ENCODE measurements at regions not wholly inside any gene's neighbourhood (a gene's known extent, or its start where the extent isn't known, plus 50 kb on each side); places are given as distances from the start of the nearest gene placed in this dataset.

GRCh38 chr12:3959799-3960560 is 86.8 kb upstream of the PARP11 start (continued):
- no peak for TF ChIP-seq CEBPZ (IDR thresholded peaks at IDR 0.05; ENCODE audit: low read length)
- no peak for TF ChIP-seq ZNF766 (CRISPR knock-in tag; IDR thresholded peaks at IDR 0.05; ENCODE audit: borderline replicate concordance)
- no peak; the same call in 1 of the 2 replicates for TF ChIP-seq DR1 (CRISPR knock-in tag; IDR thresholded peaks at IDR 0.05)
- no peak for TF ChIP-seq PCBP2 (optimal IDR thresholded peaks at IDR 0.05; ENCODE audit: low read depth, low read length, poor library complexity, severe bottlenecking)
- no peak for TF ChIP-seq MATR3 (CRISPR knock-in tag; IDR thresholded peaks at IDR 0.05)
- peak; percentile 79 for TF ChIP-seq BCL6 (CRISPR knock-in tag; IDR thresholded peaks at IDR 0.05)
- no peak for TF ChIP-seq ZNF703 (CRISPR knock-in tag; IDR thresholded peaks at IDR 0.05; ENCODE audit: borderline replicate concordance)
- no peak for TF ChIP-seq PHF20 (CRISPR knock-in tag; IDR thresholded peaks at IDR 0.05)
- no peak for TF ChIP-seq MBD4 (IDR thresholded peaks at IDR 0.05; ENCODE audit: borderline replicate concordance, low read length)
- no peak; the same call in 1 of the 2 replicates for TF ChIP-seq ZFY (CRISPR knock-in tag; IDR thresholded peaks at IDR 0.05)
- TF ChIP-seq, protein P1, sequence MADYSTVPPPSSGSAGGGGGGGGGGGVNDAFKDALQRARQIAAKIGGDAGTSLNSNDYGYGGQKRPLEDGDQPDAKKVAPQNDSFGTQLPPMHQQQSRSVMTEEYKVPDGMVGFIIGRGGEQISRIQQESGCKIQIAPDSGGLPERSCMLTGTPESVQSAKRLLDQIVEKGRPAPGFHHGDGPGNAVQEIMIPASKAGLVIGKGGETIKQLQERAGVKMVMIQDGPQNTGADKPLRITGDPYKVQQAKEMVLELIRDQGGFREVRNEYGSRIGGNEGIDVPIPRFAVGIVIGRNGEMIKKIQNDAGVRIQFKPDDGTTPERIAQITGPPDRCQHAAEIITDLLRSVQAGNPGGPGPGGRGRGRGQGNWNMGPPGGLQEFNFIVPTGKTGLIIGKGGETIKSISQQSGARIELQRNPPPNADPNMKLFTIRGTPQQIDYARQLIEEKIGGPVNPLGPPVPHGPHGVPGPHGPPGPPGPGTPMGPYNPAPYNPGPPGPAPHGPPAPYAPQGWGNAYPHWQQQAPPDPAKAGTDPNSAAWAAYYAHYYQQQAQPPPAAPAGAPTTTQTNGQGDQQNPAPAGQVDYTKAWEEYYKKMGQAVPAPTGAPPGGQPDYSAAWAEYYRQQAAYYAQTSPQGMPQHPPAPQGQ (CRISPR knock-in tag; IDR thresholded peaks at IDR 0.05; ENCODE audit: borderline replicate concordance): no peak
- no peak for TF ChIP-seq MAFK (conservative IDR thresholded peaks at IDR 0.05 in 1 of 2, IDR thresholded peaks at IDR 0.05 in 1 of 2; ENCODE audit: low read length in 2 of 2)
- no peak for TF ChIP-seq ZBTB20 (CRISPR knock-in tag; IDR thresholded peaks at IDR 0.05; ENCODE audit: borderline replicate concordance, low read depth)
- no peak for TF ChIP-seq ZIK1 (CRISPR knock-in tag; IDR thresholded peaks at IDR 0.05; ENCODE audit: borderline replicate concordance, low read depth)
- no peak for TF ChIP-seq SMYD3 (CRISPR knock-in tag; IDR thresholded peaks at IDR 0.05)
- TF ChIP-seq LCORL (IDR thresholded peaks at IDR 0.05): no peak
- TF ChIP-seq LCORL (CRISPR knock-in tag; IDR thresholded peaks at IDR 0.05): 0 out of 2 replicates have a peak, but pooled peaks have one; percentile 39
- TF ChIP-seq ZEB1 (IDR thresholded peaks at IDR 0.05; ENCODE audit: insufficient replicate concordance, low read depth): no peak
- peak; percentile 57 for TF ChIP-seq ZNF543 (CRISPR knock-in tag; IDR thresholded peaks at IDR 0.05)
- 0 out of 2 replicates have a peak, but pooled peaks have one; percentile 12 for TF ChIP-seq TBX3 (IDR thresholded peaks at IDR 0.05; ENCODE audit: borderline replicate concordance)
- TF ChIP-seq ATAD3A (CRISPR knock-in tag; IDR thresholded peaks at IDR 0.05): no peak
- TF ChIP-seq NFKBIZ (CRISPR knock-in tag; IDR thresholded peaks at IDR 0.05): 0 out of 2 replicates have a peak, but pooled peaks have one; percentile 31
- peak; percentile 39; the same call in 1 of the 2 replicates for TF ChIP-seq FOXK1 (CRISPR knock-in tag; IDR thresholded peaks at IDR 0.05; ENCODE audit: borderline replicate concordance, low read depth)
- no peak for TF ChIP-seq ZNF10 (CRISPR knock-in tag; IDR thresholded peaks at IDR 0.05; ENCODE audit: borderline replicate concordance, low read depth)
- TF ChIP-seq MAFG (CRISPR knock-in tag; IDR thresholded peaks at IDR 0.05): no peak
- TF ChIP-seq ZNF205 (CRISPR knock-in tag; IDR thresholded peaks at IDR 0.05): no peak
- peak; percentile 58; the same call in 1 of the 2 replicates for TF ChIP-seq ZNF788 (CRISPR knock-in tag; IDR thresholded peaks at IDR 0.05; ENCODE audit: borderline replicate concordance)
- no peak for TF ChIP-seq ERF (CRISPR knock-in tag; IDR thresholded peaks at IDR 0.05)
